ENCODE measurements at regions not wholly inside any gene's neighbourhood (a gene's known extent, or its start where the extent isn't known, plus 50 kb on each side); places are given as distances from the start of the nearest gene placed in this dataset.

DNA sequence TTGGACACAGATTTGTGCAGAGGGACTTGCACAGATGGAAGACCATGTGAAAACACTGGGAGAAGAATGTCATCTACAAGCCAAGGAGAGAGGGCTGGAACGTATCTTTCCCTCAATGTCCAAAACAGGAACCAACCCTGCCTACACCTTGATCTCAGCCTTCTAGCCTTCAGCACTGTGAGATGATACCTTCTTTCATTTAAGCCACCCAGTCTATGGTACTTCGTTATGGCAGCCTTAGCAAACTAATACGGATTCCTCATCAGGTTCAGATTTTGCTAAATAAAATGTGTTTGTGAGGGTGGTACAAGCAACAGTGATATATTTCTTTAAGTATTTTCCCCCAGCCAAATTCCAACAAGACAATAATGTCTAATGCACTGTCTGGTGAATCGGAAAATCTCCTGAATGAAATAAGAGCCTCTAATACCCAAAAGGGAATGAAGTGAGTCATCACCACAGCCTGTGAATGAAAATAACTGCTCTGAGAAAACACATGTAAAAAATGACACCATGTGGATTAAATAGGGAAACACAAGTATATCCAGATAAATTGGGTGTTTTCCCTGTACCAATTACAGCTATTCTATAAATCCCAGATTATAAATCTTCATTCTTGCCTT lies 182.8 kb upstream of the TARS1 start:
- no peak for TF ChIP-seq TAF1 (IDR thresholded peaks at IDR 0.05; ENCODE audit: borderline replicate concordance, low read depth, low read length)
- no peak for TF ChIP-seq POLR2AphosphoS5 (IDR thresholded peaks at IDR 0.05; ENCODE audit: low read depth, low read length)
